ENCODE measurements at regions not wholly inside any gene's neighbourhood (a gene's known extent, or its start where the extent isn't known, plus 50 kb on each side); places are given as distances from the start of the nearest gene placed in this dataset.

DNA sequence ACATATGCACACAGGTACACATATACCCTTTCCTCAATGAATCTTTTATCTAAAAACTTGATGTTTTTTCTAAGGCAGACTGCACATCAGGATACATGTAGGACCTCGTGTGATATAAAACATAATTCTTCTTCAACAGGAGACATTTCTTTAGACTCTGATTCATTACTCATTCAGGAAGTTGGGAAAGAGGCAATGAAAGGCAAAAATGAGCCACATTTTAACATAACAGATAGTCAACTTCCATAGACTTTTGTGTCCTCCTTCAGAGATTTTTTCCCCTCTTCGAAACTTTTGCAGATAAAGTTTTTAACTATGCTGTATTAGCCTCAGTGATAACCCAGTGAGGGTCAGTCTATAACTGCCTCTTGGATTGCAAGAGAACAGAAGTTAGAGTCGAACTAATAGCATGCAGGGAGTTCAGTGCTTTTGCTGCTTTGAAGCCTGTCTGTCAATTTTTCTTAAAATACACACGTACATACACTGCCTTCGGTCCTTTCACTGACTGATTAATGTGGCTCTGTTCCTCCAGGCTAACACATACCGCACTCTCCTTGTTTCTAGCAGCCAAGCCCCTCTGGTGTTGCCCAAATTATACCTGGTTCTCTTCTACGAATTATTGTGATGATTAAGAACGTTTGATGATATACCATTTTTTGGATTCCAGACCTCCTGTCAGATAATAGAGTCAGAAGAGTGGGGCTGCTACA lies 562.5 kb upstream of the MAP3K7 start:
- no peak for DNase-seq

DNA sequence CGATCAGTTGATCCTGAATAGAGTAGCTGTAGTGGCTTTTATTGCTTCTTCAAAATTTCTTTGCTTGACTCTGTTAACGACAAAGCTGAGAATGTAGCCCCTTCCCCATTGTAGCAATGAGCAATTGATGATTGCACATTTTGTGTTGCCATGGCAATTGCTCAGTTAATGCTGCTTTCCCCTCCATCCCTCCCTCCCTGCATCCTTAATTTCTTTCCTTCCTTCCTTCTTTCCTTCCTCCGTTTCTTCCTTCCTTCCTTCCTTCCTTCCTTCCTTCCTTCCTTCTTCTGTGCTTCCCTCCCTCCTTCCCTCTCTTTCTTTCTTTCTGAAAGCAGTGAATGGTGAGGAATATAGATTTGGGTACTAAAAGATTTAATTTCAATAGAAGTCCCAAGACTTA lies 557.3 kb upstream of the MAP3K7 start:
- no peak for DNase-seq

DNA sequence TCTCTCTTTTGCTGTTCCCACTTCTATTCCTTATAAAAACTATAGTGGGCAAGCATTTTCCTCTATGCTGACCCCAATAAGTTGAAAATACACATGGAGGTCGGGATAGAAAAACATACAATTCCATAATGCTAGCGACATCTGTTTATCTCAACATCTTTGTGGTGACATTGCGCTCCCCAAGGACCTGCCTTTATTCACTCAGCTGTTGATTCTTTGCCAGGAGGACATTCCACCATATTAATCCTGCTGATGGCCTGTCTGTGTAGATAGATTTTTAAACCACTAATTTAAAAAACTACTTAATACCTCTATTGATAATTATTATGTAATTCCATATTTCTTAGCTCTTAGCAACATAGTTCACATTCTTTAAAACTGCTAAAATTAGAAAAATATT lies 555.3 kb upstream of the MAP3K7 start:
- DNase-seq, result no peak

DNA sequence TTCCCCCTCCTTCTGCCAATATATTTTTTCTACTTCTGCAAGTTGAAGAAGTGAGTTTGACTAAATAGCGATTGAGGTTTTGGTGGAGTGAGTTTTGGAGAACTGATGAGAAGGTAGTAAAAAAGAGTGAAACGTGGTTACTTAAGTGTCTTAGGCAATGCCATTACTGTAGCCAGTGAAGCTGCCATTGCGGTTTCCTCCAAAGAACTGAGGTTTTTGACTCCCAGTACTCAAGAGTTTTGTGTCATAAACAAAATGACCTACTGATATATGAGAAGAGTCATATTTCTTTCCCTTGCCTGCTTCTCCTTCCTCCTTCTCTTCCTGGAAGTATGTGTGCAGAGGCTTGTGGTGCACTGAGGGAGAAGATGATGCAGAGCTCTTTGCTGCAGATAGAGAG lies 554.5 kb upstream of the MAP3K7 start:
- no peak for DNase-seq

DNA sequence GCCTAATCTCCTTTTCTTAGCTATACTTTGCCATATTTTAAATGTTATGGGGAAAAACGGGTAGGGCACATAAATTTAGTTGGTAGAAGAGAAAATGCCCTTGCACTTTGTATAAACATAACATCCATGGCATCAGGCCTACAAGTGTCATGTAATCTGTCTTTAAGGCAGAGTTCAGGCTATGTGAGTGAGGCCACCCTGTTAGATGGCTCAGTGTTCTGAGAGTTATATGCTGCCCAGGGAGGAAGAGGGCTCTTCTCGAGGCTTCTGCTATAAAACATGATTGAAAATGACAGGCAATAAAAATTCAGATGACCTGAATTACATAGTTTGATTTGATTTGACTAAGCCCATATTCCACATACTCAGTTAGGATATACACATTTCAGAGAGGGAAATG lies 553.6 kb upstream of the MAP3K7 start:
- DNase-seq, result no peak

DNA sequence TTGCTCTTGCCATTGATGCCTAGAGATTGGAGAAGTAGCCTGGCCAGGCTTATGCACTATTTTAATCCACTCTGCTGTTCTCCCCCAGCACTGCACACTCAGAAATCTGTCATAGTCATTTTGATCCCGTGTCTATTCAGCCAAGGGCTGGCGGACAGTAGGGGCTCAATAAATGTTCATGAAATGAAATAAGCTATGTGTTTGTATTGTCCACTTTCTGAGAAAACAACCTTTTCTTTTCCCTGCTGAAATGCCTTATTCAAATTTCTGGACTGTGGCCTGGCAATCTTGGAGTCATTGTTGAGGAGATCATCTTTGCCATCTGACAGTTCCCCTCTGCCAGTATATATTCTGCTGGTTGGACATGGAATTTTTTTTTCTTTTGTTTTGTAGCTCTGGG lies 550.4 kb upstream of the MAP3K7 start:
- no peak for DNase-seq

DNA sequence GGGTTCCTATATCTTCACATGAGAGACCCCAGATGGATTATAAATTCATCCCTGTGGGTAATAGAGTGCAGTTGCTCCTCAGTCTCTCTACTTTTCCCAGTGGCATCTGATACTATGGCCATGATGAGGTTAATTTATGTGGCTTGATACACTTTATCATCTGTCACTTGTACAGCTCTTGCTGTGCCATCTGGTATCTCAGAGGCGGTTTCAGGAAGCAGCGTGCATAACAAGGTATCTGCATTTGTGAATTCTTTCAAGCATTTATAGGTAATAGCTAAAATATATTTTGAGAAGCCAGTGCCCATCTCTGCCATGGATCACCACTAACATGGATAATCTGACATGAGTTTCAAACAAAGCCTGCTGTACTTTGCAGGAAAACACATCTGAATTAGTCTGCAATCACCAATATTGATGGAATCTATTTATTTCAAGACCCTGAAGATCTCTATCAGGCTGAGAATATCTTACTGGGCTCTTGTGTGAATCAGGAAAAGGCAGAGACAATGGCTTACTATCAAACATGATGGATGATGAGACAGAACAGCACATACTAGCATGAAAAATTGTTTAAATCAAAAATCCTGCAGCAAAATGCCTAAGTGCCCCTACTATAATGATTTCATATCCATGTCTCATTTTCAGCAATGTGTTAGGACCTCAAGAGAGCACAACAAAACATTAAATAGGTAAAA lies 548.7 kb upstream of the MAP3K7 start:
- no peak for DNase-seq

DNA sequence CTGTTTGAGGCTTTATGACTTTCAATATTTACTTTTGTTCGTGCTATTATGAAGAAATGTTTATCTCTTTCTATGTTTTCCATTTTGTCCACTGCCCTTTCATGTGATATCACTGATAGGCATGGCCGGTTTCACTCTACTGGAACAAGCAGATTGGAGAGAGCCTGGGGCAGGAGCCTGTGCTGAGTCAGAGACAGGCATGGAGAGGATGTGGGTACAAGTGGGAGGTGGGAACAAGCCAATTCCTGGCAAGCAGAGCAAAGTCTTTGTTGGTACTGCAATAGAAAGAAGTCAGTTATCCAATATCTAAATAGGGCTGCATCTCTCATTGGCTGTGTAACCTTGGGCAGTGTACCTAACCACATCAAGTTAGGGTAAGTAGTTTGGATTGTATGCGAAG lies 545.6 kb upstream of the MAP3K7 start:
- no peak for DNase-seq

DNA sequence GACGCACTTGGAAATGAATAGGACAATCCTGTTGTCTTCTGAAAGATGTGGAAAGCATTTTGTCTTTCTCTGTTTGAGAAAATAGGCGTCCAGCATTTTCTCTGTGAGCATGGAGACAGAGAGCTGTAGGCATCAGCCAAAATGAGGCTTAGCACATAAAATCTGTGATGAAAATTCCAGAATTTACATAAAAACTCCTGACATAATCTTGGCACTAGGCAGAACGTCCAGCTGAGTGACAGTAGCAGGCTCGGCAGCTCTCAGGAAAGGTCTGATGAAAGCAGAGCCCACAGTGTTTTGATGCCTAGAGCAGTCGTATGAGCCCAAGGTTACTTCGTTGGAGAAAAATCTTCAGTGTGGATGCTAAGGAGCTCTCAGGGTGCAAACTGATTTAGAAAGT lies 543.3 kb upstream of the MAP3K7 start:
- no peak for DNase-seq

DNA sequence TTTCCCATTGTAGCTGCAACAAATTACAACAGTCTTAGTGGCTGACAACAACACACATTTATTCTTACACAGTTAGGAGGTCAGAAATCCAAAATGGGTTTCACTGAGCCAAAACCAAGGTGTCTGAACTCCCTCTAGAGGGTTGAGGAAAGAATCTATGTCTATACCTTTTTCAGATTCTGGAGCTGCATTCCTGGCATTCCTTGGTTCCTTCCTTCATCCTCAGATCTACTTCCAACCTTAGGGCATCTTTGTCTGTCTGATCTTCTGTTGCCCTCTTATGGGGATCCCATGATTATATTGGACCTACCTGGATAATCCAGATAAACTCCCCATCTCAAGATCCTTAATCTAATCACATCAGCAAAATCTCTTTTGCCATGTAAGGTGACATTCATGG lies 540.9 kb upstream of the MAP3K7 start:
- DNase-seq, result no peak

DNA sequence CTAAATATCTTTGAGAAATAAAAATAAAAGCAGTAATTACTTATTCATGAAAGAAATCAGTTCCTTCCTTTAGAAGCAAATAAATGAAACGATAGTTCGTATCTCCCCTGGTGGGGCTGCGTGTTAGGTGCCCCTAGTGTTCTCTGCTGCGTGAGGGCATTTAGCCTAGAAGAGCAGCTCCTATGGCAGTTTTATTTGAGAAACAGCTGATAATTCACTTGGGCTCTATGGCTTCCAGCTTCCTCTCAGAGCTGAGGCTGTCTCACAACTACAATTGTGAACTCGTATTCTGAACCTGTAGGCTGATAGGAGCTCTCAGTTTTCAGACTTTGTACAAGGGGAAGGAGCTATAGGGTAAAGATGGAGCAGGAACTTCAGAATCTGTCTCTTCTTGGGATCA lies 540.0 kb upstream of the MAP3K7 start:
- DNase-seq, result no peak

DNA sequence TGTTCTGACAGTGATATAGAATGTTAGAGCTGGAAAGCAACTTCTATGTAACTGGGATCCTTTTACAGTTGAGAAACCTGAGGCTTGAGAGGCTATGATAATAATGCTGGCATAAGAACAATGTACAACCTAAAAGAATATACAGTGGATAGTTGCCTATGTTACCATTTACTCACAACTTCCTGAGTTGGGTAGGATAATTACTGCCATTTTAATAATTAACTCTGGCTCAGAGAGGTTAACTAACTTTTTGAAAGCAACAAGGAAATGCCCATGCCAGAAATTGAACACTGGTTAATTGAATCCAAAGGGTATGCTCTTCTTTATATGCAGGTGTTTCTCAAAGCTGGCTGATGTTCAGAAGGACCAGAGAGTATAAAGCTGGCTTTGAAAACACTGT lies 530.7 kb upstream of the MAP3K7 start:
- DNase-seq, result no peak

DNA sequence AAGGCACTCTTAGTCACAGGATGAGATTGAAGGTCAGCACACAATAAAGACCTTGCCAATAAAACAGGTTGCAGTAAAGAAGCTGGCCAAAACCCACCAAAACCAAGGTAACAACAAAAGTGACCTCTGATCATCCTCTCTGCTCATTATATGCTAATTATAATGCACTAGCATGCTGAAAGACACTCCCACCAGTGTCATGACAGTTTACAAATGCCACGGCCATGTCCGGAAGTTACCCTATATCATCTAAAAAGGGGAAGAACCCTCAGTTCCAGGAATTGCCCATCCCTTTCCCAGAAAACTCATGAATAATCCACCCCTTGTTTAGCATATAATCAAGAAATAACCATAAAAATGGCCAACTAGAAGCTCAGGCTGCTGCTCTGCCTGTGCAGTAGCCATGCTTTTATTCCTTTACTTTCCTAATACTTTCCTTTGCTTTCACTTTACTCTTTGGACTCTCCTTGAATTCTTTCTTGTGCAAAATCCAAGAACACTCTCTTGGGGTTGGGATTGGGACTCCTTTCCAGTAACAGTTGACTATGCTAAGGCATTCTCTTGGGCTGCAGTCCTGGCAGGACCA lies 527.3 kb upstream of the MAP3K7 start:
- no peak for DNase-seq

DNA sequence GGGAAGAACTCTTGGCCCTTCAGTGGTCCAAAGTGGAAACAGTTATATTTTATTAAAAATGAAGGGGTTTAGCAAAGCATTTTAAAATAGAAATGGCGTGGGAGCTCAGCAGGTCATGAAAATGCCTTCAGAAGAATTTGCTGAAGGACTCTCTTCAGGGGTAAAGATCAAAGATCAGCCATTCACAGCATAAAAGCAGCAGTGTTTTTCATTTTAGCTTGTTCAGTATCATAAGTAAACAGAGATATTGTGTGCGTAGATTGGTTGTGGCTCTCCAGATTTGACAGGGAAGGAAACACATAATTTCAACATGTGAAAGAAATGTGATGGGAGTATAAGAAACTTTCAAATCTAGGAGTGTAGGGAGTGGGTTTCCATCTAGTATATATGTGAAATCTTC lies 519.2 kb upstream of the MAP3K7 start:
- no peak for DNase-seq

DNA sequence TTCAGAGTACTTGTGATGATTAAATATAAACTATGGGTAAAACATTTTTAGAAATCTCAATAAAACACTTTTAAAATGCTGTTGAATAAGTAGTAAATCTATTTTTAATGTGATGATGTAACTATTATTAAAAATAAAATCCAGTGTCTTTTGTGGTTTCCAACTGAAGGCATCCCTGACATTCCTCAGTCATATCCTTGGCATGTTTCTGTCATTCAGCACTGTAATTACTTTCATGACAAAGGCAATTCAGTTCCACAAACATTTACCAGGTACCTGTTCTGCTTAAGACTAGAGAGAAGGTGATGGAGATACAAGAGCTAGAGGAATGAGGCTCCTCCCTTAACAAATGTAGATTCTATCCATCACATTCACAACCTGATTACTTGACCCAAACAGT lies 518.7 kb upstream of the MAP3K7 start:
- no peak for DNase-seq

DNA sequence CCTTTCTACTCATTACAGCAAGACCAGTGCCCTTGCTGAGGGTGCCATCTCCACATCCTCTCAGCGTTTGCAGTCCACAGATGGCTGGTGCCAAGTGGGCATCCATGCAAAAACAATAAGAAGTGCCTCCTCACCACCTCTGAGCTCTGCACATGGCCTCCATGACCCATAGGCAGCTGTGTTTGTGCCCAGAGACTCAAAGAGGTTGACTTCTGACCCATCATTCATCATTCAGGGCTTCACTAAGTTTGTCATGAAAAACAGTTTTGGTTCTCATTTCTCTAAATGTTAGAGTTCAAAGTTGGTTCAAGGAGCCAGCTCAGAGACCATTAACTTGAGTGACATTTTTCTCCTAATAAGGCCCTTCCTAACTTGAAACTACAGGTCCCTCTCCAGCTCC lies 512.6 kb upstream of the MAP3K7 start:
- DNase-seq, result no peak

DNA sequence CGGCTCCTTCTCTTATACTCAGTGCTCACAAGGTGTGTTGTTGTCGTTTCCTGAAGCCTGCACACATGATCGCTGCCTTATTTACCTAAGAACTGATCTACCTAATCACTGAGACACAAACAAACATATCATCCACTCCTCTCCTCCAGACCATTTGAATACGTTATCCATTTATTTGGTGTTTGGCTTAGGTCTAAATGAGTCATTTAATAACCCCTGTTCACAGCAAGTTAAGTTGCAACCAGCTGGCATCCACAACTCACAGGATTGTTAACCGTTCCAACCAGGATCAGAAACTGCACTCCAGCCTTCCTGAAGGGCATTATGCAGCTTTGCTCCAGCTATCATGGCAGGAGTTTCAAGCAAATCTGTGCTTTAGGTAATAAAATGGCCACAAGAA lies 511.1 kb upstream of the MAP3K7 start:
- DNase-seq, result no peak

DNA sequence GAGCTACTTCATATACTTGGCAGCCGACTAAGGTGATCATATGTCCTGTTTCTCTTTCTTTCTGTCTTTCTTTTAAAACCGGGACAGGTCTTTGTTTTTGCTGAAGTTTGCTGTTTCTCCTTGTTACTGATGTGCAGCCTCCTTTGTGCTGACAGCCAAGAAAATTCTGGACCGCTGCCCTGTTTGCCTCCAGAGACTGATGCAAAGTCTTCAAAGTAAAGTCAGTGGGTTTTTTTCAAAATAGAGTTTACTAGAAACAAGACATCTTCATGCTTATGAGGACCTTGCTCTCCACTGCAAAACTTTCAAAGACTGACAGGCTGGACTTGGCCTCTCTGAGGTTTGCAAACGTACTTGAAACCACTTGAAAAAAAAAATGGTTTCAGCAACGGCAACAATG lies 510.5 kb upstream of the MAP3K7 start:
- no peak for DNase-seq

DNA sequence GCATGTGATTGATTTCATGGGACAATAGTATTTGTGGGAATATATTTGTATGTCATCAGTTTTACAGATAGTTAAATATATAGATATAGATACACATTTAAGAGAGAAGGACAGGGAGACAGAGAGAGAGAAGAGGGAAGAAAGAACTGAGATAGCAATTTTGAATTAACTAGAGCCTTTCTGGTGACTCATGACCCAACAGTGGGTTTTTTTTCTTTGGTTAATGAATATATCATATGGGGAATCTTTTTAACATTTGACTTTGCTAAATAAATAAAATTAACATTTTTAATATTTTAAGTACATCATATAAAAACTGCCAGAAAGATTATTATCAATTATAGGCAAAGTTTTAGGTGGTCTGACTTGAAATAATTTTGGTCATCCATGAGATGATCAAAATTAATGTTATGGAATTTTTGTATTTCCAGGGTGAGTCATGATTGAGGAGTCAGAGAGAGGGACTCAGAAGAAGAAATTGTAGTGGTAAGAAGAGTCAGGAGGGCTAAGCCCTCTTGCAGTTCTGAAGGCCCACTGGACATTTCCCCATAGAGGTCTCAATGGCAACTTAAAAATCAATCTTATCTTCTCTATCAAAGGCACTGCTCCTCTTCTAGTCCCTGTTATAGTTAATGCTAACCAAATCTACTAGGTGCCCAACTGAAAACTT lies 508.1 kb upstream of the MAP3K7 start:
- DNase-seq, result no peak

DNA sequence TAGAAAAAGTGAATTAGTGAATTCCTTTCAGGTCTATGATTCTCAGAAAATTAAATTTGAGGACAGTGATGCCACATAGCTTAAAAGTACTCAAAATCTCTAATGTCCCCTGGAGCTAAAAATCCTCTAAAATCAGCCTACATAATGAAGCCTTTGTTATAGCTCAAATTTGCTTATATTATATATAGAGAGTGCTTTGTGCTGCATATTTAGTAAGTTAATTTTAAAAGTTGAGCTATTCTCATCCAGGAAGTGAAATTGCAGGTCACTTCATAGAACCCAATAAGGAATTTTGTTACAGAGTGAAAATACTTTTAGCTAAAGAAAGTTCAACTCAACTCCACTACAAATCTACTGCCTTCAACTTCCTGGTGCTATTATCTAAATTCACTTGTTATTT lies 507.5 kb upstream of the MAP3K7 start:
- DNase-seq, result no peak

DNA sequence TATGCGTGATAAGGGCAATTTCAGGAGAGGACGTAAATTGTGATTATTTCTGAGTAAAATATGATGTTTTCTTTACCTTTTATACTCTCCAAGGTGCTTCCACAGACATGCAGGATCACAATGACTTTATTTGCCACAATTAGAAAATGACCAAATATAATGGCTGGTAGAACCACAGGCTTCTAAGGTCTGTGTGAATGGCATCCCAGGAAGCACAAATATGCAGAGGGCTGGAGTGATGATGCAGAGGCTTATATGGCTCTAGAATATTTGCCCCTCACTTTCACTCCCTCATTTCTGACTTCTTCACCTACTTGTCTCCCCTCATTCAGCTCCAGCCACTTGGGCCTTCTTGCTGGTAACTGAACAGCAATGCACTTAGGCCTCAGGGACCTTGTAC lies 502.1 kb upstream of the MAP3K7 start:
- no peak for DNase-seq

DNA sequence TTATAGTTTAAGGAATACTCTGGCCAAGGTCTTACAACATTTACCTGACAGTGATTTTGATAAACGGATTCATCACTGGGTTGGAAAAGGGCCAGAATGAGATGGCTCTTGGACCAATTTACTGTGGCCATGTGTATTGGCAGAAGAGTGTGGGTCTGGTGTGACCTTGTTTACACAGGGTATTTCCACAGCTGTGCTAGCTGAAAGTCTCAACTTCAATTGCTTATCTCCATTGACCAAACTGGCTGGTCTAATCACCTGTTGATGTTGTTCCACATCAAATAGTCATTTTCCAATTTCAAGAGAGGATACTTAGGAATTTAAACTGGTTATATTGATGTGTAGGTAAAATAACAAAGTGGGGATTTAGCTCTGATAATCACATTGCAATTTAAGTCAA lies 501.6 kb upstream of the MAP3K7 start:
- DNase-seq, result no peak

DNA sequence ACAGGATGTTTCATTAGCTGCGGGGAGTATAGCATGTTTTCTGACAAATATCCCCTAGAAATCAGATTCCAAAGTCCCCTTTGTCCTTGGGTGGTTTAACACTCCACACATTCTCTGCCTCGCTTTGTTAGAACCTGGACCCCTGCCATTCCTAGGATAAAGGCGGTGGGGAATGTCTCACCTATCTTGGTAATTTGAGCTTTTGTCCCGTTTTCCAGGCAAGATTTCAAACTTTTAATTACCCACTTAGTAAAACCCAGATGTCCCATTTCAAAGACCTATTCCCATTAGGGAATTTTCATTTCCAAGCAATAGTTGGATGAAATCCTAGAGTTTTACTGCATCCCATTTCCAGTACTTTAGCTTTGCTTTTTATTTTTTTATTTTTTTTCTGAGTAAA lies 501.0 kb upstream of the MAP3K7 start:
- DNase-seq, result no peak

DNA sequence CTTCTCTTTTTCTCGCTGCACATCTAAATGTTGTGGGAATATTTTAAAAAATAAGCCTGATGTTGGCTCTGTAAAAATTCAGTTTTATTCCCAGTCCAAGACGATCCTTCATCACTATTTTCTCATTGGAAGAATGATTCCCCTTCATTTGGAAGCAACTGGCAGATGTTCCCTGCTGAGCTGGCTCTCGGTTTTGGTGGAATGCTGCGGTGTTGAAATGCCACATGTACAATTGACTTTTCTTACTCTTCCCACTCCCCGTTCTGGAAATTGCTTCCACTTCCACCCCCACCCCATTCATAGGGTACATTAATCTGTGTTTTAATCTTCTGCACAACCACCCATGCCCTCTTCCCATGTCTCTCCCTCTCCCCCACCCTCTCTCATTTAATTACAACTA lies 496.3 kb upstream of the MAP3K7 start:
- DNase-seq, result no peak

Measured in activated effector memory CD4-positive, alpha-beta T cell treated with anti-CD3 and anti-CD28 coated beads, Interleukin-2, amount 50 U/mL, for 16 hours (primary cell).